ENCODE measurements at regions not wholly inside any gene's neighbourhood (a gene's known extent, or its start where the extent isn't known, plus 50 kb on each side); places are given as distances from the start of the nearest gene placed in this dataset.

DNA sequence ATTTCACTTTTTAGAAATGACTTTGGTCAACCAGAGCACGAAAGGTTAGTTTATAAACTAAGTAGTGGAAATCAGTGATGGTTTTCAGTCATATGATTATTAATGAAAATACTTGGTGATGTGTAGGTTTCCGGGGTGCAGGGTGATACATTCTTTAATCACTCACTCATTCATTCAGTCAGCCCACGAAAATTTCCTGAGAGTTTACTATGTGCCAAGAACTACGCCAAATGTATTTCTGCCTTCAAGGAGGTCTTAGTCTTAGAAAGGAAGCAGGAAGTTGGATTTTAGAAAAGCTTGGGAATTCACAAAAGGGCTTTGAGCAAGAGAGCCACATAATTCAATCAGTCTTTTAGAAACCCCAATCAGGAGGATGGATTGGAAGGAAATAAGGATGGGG lies 543.6 kb downstream of the PLCL1 start:
- TF ChIP-seq EZH2 (IDR thresholded peaks at IDR 0.05; ENCODE audit: low read length, unreplicated experiment) (no peak), EZH2phosphoT487 (IDR thresholded peaks at IDR 0.05; ENCODE audit: borderline replicate concordance, low read length) (no peak)
- TF ChIP-seq, protein P1, sequence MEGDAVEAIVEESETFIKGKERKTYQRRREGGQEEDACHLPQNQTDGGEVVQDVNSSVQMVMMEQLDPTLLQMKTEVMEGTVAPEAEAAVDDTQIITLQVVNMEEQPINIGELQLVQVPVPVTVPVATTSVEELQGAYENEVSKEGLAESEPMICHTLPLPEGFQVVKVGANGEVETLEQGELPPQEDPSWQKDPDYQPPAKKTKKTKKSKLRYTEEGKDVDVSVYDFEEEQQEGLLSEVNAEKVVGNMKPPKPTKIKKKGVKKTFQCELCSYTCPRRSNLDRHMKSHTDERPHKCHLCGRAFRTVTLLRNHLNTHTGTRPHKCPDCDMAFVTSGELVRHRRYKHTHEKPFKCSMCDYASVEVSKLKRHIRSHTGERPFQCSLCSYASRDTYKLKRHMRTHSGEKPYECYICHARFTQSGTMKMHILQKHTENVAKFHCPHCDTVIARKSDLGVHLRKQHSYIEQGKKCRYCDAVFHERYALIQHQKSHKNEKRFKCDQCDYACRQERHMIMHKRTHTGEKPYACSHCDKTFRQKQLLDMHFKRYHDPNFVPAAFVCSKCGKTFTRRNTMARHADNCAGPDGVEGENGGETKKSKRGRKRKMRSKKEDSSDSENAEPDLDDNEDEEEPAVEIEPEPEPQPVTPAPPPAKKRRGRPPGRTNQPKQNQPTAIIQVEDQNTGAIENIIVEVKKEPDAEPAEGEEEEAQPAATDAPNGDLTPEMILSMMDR (conservative IDR thresholded peaks at IDR 0.05; ENCODE audit: low read depth, low read length) = no peak

All from PC-3 (cell line).